ENCODE measurements at regions not wholly inside any gene's neighbourhood (a gene's known extent, or its start where the extent isn't known, plus 50 kb on each side); places are given as distances from the start of the nearest gene placed in this dataset.
A peak's percentile ranks its signal among the peaks of the same experiment; 100 is the strongest.

DNA sequence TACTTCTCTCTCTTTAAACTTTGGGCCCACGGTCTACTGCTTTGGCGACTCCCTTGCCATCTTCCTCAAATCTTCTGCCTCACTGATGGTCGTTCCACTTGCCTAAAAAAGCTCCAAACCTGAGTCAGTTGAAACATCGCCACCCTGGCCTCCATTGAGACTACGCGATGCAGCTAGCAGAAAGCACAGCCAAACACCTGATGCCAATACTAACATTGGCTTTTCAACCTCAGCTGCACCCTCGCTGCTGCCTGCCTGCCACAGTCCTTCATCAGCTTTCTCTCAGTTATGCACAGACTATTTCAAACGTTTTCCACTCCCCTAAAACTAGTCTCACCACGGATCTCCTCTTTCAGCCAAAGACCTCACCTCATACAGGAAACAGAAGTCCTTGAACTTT, 214.2 kb upstream of the TMCO5A start:
- no peak for DNase-seq

DNA sequence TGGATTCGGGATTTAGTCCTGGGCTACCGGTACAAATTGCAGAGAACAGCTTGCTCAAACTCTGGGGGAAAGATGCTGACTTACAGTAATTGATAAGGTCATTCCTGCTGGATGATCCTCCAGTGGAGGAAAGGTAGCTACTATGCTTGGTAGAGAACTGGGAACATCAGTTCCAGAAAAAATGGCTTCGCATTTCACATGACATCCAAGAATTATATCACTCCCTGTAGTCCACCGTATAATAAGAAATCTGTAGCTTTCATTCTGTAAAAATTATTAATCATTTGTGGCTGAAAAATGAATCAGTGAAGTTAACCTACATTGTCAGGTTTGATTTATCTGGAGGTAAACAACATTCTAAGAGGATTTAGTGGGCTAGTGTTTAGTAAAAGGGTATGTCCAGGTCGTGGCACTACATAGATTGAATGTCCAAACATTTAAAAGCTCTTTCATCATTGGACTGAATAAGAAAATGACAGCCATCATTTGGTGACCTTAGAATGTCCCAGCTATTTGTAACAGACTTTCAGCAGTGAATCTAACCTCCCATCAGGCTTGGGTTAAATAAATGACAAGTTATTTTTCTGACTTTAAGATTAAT, 203.2 kb upstream of the TMCO5A start:
- no peak for DNase-seq

DNA sequence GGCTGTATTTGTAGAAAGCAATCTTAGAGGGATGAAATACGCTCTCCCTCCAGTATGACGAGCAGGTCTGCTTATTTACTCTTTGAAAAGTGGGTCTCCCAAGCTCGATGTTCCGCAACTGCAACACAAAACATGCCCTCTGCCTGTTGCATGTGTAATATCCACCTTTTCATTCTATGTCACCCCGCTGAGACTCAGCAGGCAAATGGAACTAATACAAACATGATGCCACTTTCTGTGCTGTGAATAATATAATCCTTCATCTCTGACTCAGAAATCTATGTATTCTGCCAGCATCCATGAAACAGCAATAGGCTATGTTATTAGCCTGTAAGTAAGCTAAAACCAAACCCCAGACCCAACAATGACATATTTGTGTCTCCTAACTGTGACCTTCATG, 200.8 kb upstream of the TMCO5A start:
- DNase-seq, result no peak

DNA sequence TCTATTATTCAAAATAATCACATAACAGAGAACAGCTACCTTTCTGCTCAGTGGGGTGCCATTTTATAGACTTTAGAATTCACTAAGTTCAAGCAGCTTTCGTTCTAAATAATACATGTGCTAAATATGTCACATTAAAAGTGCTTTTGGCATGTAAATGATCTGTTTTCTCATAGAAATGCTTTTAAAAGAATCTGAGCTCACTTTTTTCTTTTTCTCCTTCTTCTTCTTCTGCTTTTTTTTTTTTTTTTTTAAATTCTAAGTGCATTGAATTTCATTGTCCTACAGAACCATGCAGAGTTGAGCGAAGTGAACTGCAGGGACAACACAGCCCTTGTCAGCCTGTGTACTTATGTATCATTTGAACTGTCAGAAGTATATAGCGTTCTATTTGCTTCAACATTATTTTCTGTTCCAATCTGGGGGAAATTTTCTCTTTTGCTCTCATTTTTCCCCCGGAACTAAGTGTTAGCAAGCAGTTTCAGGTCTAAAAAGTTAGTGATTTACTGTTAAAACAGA, 193.8 kb upstream of the TMCO5A start:
- DNase-seq, result no peak

DNA sequence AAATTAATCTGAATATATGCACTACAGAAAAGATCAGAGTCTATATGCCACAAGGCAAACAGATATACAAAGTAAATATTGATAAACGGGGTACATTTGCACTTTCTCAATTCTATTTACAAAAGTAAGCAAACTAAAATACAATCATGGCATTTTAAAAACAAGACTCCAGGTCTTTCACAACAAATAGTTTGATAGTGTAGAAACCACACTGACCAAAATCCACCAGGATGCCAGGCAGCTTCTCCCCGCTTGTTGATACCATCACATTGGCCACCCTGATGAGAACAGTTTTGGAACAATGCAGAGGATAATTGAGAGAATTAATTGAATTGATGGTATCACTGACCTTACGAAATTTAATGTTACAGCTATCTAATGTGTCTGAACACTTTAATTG, 190.6 kb upstream of the TMCO5A start:
- DNase-seq, result no peak

DNA sequence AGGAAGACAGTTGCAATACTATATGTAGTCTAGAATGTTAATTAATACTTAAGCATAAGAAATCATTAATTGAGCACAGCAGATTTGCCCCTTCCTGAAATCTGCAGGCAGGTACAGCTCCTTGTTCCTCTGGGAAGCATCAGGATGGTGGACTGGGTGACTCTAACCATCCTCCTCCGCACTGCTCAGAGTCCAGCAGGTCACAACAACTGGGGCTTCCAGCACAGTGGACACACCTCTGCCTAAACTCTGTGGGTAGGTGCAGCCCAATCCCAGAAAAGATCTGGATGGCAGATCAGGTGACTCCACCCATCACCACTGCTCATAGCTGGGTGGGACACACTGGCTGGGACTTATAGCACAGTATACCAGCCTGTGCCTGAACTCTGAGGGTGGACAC, 189.9 kb upstream of the TMCO5A start:
- no peak for DNase-seq

DNA sequence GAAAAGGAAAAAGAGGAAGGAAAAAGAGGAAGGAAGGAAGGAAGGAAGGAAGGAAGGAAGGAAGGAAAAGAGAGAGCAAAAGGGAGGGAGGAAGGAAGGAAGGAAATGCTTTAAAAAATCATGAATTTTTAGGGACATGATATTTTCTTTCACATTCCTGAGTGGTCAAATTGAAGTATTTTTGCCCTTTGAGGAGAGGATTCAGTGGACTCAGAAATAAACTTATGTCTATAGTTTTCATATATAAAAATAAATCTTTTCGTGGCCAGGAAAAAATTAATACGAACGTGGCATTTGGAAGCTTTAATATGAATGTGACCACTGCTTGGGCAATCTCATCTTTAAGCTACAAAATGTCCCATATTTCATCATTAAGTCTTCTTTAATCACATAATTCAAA, 183.0 kb upstream of the TMCO5A start:
- DNase-seq, result no peak

DNA sequence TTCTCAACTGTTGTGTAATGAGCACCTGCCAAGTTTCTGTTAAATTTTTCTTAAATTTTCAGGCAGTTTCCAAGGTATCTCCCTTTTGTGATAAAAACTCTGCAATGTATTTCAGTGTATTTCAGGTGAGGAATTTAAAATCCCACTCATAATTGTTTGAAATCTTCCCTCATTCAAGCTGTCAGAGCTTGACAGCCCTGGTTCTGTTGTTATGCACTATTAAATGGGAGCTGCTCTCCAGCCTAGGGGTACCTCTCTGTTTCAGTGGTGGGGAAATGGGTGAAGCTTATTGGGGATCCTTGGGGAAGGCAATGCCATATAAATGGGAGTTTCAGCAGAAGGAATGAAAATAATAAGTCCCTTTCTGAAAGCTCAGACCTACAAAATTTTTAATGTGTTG, 178.0 kb upstream of the TMCO5A start:
- no peak for DNase-seq

DNA sequence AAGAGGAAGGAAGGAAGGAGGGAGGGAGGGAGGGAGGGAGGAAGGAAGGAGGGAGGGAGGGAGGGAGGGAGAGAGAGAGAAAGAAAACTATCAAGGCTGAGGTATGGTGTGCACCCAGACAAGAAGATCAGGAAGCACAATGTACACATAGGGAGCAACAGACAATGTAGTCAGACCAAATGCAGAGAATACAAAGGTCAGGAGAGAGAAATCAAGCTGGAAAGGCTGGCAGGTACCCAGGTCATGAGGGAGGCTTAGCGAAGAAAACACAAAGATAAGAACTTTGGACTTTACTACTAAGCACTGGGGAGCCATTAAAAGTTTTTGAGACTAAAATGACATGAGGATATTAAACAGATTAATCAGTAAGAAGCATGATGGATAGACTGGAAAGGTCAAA, 176.0 kb upstream of the TMCO5A start:
- no peak for DNase-seq

DNA sequence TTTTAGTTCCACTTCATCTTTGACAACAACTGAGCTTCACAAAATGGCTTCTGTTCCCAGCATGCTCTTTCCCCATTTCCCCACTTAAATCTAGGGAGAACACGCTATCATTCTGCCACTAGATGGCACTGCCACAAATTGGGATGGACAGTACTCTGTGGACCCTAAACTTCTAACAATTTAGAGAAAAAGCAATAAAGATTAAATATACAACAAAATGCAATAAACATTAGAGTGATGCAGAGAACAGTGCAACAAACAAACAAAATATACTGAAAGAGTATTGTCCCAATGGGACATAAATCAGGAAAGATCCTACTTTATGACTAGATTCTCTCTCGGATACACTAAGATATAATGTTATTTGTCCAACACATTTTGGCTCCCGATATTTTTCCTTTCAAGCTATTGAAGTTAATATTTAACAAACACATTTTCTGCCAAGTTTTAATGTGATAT, 169.7 kb upstream of the TMCO5A start:
- peak; percentile 22 for DNase-seq

DNA sequence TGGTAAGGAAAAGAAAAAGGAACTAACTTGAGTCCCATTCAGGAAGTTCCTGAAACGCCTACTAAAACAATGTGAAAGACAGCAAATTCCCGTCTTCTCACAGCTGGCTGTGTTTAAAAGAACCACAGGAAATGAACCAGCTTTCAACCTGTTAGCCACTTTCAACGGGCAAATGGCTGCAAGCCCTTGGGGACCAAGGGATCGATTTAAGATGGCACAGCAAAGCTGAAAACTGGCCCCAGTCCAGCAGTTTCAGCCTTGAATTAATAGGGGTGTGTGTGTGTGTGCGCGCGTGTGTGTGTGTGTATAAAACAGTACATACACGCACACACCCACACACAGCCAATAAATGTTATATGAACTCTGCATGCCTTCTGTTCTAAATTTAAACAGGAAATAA, 168.7 kb upstream of the TMCO5A start:
- no peak for DNase-seq

DNA sequence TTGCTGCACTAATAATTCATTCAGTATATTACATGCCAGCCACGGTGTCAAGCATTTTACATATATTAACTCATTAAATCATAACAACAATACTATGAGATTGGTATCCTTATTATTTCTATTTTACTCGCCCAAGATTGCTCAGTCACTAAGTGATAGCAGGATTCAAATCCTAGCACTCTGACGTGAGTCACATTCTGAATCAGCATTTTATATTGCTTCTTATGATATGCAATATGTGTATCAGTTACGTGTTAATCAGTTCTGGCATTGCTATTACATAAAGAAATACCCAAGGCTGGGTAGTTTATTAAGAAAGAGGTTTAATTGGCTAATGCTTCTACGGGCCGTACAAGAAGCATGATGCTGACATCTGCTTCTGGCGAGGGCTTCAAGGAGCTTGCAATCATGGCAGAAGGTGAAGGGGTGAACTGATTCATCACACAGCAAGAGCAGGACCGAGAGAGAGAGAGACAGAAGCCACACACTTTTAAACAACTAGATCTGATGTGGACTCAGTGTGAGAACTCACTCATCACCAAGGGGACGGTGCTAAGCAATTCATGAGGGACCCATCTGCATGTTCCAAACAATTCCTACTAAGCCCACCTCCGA, 166.5 kb upstream of the TMCO5A start:
- no peak for DNase-seq

DNA sequence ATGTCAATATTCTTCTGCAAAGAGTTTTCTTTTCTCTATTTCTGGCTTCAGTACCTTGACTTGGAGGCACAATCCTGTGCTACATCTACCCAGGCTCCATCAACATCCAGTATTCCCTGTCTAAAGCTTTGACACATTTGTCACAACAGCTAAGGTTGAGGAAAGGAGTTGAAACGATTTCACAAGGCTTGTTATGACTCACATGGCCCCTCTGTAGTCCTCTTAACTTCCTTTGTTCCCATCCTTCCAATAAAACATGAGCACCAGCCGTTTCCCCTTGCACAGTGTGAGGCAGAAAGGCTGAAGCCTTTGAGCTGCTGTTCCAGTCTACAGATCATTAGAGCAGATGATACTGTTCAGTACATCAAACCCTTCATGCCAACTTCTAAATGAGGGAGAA, 163.0 kb upstream of the TMCO5A start:
- DNase-seq, result no peak

DNA sequence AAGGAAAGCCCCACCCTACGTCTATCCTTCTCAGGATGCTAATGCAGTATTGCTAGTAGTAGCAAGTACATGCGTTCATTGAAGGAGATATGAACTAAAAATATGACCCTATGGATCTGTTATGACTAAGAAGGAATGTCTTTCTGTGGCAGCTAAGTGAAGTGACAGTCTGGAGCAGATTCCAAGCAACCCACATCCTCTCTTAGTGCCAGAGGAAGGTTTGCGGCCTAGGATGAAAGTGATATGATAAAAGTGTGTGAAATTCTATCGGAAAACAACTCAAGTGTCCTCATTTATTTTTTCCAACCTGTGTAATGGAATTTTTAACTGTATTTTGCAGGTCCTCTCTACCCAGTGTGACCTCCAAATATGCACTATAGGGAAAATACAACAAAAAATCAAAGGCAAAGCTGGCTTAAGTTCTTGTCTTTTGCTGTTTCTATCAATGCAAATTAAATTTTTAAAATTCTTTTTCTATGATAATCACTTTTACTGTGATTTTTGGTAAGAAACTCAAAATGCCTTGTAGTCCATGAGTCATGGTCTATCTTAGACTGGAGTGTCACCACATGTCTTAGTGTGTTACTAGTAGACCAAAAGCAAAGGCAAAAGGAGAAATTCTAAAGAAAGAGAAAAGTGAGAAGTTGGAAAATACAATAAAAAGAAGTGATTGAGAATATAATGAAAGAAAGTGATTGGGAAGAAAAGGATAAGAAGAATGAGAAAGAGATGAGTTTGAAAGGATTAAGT, 161.2 kb upstream of the TMCO5A start:
- DNase-seq, result no peak

DNA sequence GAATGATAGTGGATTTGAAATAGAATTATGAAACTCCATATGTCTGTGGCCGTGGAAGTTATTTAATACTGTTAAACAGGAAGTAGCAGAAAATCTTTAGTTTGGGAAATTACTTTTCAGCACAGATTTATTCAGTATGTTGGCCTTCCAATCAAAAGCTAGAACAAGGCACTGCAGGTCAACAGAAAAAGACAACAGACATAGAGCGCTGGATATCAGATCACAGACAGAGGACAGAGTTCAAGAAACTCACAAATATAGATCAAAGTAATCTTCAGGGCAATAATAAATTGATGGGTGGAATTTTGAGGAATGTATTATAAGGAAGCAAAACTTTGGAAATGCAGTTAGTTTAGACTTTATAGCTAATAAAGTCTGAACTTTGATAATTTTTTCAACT, 159.5 kb upstream of the TMCO5A start:
- no peak for DNase-seq

DNA sequence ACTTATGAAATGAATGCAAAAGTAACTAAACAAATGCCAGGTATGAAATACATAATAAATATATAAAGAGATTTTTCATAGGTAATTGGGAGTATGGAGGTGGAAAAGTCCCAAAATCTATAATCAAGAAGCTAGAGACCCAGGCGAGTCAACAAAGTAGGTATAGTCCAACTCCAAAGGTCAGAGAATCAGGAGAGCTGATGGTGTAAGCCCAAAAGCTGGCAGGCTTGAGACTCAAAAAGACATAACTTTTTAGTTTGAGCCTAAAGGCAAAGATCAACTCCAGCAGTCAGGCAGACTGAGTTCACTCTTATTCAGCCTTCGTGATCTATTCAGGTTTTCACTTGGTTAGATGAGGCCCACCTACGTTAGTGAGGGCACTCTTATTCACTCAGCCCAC, 157.4 kb upstream of the TMCO5A start:
- no peak for DNase-seq

DNA sequence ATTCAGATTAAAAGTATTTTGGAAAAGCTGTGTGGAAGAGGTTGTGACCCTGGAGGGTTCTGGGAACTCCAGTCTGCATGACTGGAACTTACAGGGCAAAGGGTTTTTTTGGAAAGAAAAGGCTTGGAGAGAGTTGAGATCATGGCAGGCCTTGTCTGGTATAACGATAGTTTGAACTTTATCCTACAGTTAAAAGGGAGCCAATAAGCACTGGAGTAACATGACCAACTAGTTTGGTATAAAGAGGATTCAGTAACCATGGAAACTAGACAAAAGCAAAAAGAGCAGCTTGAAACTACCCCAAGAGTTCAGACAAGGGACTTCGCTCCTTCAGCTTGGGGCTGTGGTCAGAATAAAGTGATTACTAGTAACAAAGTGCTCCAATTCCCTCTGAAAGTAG, 151.2 kb upstream of the TMCO5A start:
- no peak for DNase-seq

DNA sequence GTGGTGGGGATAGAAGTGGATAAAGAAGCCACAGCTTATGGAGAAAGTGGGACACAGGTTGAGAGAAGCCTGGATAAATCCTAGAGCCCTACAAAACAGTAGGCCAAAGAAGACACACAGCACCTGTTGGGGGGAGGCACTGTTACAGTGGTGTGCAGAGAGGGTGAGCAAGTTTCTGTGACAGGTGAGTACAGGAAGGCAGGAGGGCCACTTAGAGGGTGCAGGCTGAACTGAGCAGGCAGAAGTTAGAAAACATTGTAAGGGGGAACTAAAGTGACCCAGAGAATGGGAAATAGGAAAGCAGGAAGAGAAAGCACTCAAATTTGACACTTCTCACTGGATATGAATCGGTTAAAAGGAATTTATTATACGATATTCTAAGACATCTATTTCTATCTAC, 146.1 kb upstream of the TMCO5A start:
- DNase-seq, result no peak

DNA sequence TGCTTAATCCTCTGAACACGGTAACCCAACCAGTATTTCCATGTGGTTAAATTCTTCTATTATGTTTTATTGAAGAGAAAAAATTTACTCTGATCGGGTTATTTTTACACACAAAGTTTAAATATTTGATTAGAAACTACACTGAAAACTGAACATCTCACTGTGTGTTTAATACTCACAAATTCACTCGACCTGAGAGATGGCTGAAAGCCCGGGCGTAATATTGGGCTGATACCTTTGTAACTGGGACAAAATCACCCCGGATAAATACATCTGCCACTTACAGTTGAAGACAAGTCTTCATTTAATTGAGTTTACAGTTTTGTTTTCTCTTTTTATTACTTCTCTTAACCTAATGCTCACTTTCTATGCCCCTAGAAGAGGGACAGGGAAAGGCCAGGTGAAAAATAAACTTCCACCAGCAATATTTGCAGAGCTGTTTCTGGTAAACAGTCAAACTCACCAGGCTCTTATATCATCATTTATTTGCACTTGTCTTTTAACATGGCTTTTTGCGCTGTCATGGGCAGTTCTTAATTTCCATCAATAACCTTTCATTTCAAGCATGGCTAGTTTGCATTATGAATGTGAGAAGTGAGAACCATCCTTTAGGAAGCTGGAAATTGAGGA, 145.6 kb upstream of the TMCO5A start:
- DNase-seq, result no peak

DNA sequence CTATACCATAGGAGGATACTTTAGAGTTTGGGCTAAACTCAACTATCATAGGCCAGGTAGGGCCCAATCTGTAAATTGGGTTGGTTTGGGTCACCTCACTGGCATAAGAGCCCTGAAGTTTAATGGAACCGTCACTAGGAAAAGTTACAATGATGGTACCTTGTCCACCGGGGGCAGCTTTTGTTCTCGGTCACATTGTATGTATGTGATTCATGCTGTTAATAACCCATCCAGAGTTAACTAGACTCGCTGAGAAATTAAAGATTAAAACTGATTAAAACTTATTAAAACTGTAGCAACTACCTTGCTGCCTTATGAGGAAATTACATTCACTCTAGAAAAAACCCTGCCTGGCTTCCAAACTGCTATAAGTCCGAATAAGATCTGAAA, 145.0 kb upstream of the TMCO5A start:
- no peak for DNase-seq

DNA sequence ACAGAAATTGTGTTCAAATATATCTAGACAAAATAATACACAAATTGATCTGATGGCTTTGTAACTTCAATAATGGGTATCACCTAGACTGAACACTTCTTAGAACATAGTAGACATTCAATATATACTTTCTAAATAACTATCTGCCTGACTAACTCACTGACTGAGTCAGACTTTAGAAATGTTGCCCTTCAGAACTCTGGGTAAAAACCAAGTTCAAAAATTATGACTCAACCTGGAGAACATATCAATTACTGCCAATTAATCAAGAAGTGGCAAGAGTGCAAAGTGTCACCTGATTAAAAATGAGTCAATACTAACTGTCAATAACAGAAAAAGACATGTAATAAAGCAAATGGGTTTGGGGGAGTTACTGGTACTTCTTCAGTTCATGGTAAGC, 144.6 kb upstream of the TMCO5A start:
- DNase-seq, result no peak

DNA sequence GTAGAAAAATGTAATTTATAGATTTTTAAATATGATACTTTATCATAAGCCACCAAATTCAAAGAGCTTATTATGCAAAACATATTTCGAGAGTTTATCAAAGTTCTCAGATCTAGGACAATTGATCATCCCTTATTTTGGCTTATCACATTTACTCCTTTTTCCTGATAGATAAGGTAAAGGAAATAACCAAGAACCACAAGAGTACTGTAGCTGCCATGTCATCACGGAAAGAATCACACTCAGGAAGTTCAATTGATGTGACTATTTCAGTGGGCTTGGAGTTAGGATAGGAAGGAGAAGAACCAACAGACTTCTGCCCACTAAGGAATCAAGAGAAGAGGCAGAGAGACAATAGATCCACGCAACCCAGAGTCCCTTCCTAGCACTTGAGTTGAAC, 142.7 kb upstream of the TMCO5A start:
- no peak for DNase-seq

DNA sequence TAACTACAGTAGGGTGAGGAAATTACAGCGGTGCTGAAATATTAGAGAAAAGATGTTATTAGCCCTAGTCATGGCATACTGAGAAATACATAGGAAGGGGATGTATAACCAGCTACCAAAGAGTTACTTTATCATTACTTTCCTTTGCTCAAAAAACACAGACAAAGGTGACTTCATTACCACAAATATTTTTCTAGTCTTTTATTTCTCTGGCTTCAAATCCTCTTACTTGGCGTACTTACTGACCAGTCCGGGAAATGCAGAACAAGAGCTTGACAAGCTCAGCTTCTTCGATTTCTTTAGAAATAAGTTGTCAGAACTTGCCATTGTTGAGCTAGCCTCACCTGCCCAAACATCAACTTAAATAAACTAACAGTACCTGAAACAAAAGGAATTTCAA, 142.1 kb upstream of the TMCO5A start:
- DNase-seq, result no peak

DNA sequence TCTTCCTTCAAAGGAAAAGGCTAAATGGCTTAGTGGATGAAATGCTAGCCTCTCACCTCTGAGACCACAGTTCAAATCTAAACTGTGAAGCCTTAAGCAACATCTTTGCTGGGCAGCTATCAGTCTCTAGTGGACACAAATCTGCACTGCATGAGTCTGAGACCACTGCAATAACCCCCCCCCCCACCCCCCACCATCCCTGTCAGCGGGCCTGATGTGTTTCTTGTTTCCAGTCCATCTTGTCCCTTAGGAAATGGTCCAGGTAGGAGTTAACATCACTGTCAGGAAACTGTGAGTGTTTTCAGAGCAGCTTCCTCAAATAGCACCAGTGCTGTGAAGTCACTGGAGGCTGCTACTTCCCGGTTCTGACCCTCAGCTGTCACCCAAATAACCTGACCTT, 140.6 kb upstream of the TMCO5A start:
- DNase-seq, result no peak
